Esophagus muscularis mucosa (tissue), 3 donors: ENCODE measurements at regions not wholly inside any gene's neighbourhood (a gene's known extent, or its start where the extent isn't known, plus 50 kb on each side); places are given as distances from the start of the nearest gene placed in this dataset.

Experiments
- POLR2A ChIP-seq: fragments of 450-650 bp; IDR thresholded peaks from one replicate; pipeline ENCODE4 v1.6.1; 2017; ENCODE audit warnings: antibody characterized with exemption, moderate library complexity, mild to moderate bottlenecking, low read depth
- TF ChIP-seq, protein P1 (sequence below), 3 experiments: fragments of 200-600 bp in 2 of 3; fragments of 450-650 bp in 1 of 3; sonication (generic) in 2 of 3; IDR thresholded peaks; one replicate each; pipeline ENCODE4 v1.5.1; 2017 to 2019; ENCODE audit warnings: antibody characterized with exemption in 3 of 3, mild to moderate bottlenecking in 2 of 3, moderate library complexity in 1 of 3

GRCh38 chr12:115636546-115636945, 640.9 kb downstream of the MED13L start:
- TF ChIP-seq, protein P1, sequence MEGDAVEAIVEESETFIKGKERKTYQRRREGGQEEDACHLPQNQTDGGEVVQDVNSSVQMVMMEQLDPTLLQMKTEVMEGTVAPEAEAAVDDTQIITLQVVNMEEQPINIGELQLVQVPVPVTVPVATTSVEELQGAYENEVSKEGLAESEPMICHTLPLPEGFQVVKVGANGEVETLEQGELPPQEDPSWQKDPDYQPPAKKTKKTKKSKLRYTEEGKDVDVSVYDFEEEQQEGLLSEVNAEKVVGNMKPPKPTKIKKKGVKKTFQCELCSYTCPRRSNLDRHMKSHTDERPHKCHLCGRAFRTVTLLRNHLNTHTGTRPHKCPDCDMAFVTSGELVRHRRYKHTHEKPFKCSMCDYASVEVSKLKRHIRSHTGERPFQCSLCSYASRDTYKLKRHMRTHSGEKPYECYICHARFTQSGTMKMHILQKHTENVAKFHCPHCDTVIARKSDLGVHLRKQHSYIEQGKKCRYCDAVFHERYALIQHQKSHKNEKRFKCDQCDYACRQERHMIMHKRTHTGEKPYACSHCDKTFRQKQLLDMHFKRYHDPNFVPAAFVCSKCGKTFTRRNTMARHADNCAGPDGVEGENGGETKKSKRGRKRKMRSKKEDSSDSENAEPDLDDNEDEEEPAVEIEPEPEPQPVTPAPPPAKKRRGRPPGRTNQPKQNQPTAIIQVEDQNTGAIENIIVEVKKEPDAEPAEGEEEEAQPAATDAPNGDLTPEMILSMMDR (IDR thresholded peaks at IDR 0.05) = no peak
- TF ChIP-seq POLR2A = no peak
